Loucy (cell line): ENCODE measurements at regions not wholly inside any gene's neighbourhood (a gene's known extent, or its start where the extent isn't known, plus 50 kb on each side); places are given as distances from the start of the nearest gene placed in this dataset.

ENCODE experiments used
- EZH2phosphoT487 ChIP-seq: fragments of 200-600 bp; IDR thresholded peaks from 2 replicates; pipeline ENCODE4 v1.6.1; 2018; ENCODE audit warnings: antibody characterized with exemption, mild to moderate bottlenecking, moderate library complexity, borderline replicate concordance
- TF ChIP-seq, protein P1 (sequence below): fragments of 200-600 bp; sonication (generic); conservative IDR thresholded peaks from 2 replicates; pipeline ENCODE4 v1.5.1; 2014; ENCODE audit warnings: mild to moderate bottlenecking, antibody characterized with exemption, low read length

DNA sequence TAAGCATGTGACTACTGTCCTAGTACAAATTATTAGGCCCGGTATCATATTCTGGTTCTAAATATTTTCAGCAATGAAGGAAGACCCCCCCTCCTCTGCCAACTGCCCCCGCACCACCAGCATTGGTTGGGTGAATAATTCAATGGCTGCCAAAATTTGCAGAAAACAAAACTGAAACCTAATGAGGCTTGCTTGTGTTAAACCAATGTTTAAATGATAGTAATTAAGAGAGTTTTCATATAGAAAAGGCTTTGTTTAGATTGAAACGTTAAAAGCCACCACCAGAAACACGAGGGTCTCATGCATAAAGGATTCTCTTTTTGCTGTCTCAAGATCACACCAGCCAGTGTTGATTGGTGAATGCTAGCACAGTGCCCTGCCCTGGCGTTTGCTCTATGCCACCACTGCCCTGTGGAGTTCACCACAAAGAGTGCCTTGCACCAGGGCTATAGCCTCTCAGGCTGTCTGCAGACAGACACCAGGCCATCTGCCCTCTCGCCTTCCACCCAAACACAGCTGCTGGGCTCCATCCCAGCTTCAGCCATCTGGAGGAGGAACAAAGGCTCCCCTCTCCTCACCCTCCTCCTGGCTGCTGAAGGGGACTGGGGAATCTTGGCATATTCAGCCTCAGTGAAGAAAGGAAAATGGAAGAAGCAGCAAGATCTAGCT is 200.3 kb upstream of the PFN2 start:
- TF ChIP-seq, protein P1, sequence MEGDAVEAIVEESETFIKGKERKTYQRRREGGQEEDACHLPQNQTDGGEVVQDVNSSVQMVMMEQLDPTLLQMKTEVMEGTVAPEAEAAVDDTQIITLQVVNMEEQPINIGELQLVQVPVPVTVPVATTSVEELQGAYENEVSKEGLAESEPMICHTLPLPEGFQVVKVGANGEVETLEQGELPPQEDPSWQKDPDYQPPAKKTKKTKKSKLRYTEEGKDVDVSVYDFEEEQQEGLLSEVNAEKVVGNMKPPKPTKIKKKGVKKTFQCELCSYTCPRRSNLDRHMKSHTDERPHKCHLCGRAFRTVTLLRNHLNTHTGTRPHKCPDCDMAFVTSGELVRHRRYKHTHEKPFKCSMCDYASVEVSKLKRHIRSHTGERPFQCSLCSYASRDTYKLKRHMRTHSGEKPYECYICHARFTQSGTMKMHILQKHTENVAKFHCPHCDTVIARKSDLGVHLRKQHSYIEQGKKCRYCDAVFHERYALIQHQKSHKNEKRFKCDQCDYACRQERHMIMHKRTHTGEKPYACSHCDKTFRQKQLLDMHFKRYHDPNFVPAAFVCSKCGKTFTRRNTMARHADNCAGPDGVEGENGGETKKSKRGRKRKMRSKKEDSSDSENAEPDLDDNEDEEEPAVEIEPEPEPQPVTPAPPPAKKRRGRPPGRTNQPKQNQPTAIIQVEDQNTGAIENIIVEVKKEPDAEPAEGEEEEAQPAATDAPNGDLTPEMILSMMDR: no peak
- TF ChIP-seq EZH2phosphoT487: no peak
